OCI-LY1 (cell line): ENCODE measurements at regions not wholly inside any gene's neighbourhood (a gene's known extent, or its start where the extent isn't known, plus 50 kb on each side); places are given as distances from the start of the nearest gene placed in this dataset.

Experiments used
- H2AFZ ChIP-seq: fragments of 200-600 bp; sonication (generic), shearing (Covaris generic); 2 replicates; pipeline ENCODE4 v1.6.0; 2014; ENCODE audit warnings: antibody characterized with exemption, mild to moderate bottlenecking, low read length
- H3F3A ChIP-seq: fragments of 200-600 bp; sonication (generic), shearing (Covaris generic); 2 replicates; pipeline ENCODE4 v1.6.0; 2014; ENCODE audit warnings: mild to moderate bottlenecking, antibody characterized with exemption, low read length, moderate library complexity; ENCODE audit not compliant: insufficient read depth
- H3K27ac ChIP-seq: fragments of 200-600 bp; sonication (generic); 2 replicates; pipeline ENCODE4 v1.5.1; 2014; ENCODE audit warnings: low read length, mixed run types, mild to moderate bottlenecking, low read depth; ENCODE audit not compliant: poor library complexity, severe bottlenecking
- H3K27me3 ChIP-seq: fragments of 200-600 bp; sonication (generic); 2 replicates; pipeline ENCODE4 v1.6.0; 2014; ENCODE audit warnings: antibody characterized with exemption, mild to moderate bottlenecking, low read length, moderate library complexity; ENCODE audit not compliant: insufficient read depth
- H3K36me3 ChIP-seq: fragments of 200-600 bp; sonication (generic); 2 replicates; pipeline ENCODE4 v1.6.1; 2014; ENCODE audit warnings: mild to moderate bottlenecking, antibody characterized with exemption, low read length, moderate library complexity, mixed read lengths; ENCODE audit not compliant: insufficient read depth
- H3K4me1 ChIP-seq: fragments of 200-600 bp; sonication (generic); 2 replicates; pipeline ENCODE4 v1.5.1; 2014; ENCODE audit warnings: mild to moderate bottlenecking, low read length, moderate library complexity; ENCODE audit not compliant: insufficient read depth, severe bottlenecking
- H3K4me2 ChIP-seq: fragments of 200-600 bp; sonication (generic), shearing (Covaris generic); 2 replicates; pipeline ENCODE4 v1.6.1; 2014; ENCODE audit warnings: low read length
- H3K4me3 ChIP-seq: fragments of 200-600 bp; sonication (generic); 2 replicates; pipeline ENCODE4 v1.5.1; 2014; ENCODE audit warnings: low read length, low read depth, mild to moderate bottlenecking, mixed read lengths; ENCODE audit not compliant: poor library complexity, severe bottlenecking
- H3K79me2 ChIP-seq: fragments of 200-600 bp; shearing (Covaris generic); 2 replicates; pipeline ENCODE4 v1.6.1; 2016; ENCODE audit warnings: mixed run types, low read length, mixed read lengths; ENCODE audit not compliant: insufficient read depth
- H3K9ac ChIP-seq: fragments of 200-600 bp; sonication (generic), shearing (Covaris generic); 2 replicates; pipeline ENCODE4 v1.6.1; 2014; ENCODE audit warnings: mild to moderate bottlenecking, low read length, mixed read lengths
- H3K9me2 ChIP-seq: fragments of 200-600 bp; sonication (generic), shearing (Covaris generic); 2 replicates; pipeline ENCODE4 v1.6.1; 2014; ENCODE audit warnings: low read depth, mild to moderate bottlenecking, low read length, mixed read lengths
- H3K9me3 ChIP-seq: fragments of 200-600 bp; shearing (Covaris generic); 2 replicates; pipeline ENCODE4 v1.6.1; 2014; ENCODE audit warnings: low read length, mixed read lengths
- H4K20me1 ChIP-seq: fragments of 200-600 bp; sonication (generic), shearing (Covaris generic); 2 replicates; pipeline ENCODE4 v1.6.0; 2016; ENCODE audit warnings: mild to moderate bottlenecking, low read length; ENCODE audit not compliant: insufficient read depth
- EZH2 ChIP-seq: fragments of 200-600 bp; sonication (generic), shearing (Covaris generic); IDR thresholded peaks from 2 replicates; pipeline ENCODE4 v1.8.0; 2017; ENCODE audit warnings: borderline replicate concordance, mixed run types, mild to moderate bottlenecking, antibody characterized with exemption, low read length, moderate library complexity, mixed read lengths
- TF ChIP-seq, protein P1 (sequence below): fragments of 200-600 bp; sonication (generic), shearing (Covaris generic); IDR thresholded peaks from 2 replicates; pipeline ENCODE4 v1.5.1; 2017; ENCODE audit warnings: mild to moderate bottlenecking, antibody characterized with exemption, low read length, moderate library complexity, mixed read lengths

GRCh38 chr7:4612237-4612636, 69.9 kb upstream of the FOXK1 start:
- no peak for TF ChIP-seq EZH2
- TF ChIP-seq, protein P1, sequence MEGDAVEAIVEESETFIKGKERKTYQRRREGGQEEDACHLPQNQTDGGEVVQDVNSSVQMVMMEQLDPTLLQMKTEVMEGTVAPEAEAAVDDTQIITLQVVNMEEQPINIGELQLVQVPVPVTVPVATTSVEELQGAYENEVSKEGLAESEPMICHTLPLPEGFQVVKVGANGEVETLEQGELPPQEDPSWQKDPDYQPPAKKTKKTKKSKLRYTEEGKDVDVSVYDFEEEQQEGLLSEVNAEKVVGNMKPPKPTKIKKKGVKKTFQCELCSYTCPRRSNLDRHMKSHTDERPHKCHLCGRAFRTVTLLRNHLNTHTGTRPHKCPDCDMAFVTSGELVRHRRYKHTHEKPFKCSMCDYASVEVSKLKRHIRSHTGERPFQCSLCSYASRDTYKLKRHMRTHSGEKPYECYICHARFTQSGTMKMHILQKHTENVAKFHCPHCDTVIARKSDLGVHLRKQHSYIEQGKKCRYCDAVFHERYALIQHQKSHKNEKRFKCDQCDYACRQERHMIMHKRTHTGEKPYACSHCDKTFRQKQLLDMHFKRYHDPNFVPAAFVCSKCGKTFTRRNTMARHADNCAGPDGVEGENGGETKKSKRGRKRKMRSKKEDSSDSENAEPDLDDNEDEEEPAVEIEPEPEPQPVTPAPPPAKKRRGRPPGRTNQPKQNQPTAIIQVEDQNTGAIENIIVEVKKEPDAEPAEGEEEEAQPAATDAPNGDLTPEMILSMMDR: no peak
- H2AFZ ChIP-seq: no peak overlapping the region

DNA sequence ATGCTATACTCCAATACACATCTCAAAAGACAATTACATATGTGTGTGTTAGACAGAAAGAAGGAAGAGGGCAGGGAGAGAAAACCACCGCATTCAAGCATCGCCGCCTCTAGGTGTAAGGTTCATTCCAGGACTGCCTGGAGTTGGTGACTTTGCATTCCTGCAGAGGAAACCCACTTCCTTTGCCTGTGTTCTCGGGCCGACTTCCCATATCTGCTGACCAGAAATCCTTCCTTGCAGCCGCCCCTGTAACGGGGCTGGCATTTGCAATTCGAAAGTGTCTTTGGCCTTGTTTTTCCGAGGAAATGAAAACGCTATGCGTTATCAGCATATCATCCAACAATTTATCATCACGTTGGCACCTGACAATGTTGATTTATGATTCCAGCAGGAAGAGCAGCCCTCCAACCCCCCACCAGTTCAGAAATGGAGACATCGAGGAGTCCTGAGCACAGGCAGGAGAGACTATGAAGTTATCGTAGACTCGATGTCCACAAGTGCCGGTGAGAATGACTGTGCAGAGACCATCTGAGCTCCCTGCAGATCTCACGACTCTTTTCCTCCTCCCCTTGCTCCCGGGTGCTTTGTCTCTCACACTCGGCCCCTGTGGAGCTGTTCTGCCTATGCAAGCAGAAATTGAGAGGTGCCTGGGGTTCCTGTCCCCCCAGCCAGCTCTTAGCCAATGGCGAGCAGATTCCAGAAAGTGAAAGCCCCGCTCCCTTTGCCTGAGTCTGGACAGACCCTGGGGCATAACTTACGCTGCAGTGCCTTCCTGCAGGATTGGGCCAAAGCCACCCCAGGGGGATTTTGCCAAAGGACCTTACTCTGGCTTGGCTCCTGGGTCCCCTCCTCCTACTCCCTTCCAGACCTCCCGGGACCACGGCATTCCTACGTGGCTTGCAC, 68.9 kb upstream of the FOXK1 start:
- TF ChIP-seq EZH2: no peak
- H4K20me1 ChIP-seq: no peaks in the 10 kb centered on the region
- H3K27me3 ChIP-seq: no peaks in the 10 kb centered on the region
- H3K4me1 ChIP-seq: no peaks in the 10 kb centered on the region
- H3K27ac ChIP-seq: no peak overlapping the region
- no peaks in the 10 kb centered on the region for H3K79me2 ChIP-seq
- no peaks in the 10 kb centered on the region for H3K9me3 ChIP-seq
- H3F3A ChIP-seq: no peaks in the 10 kb centered on the region
- no peak overlapping the region for H3K9ac ChIP-seq
- no peaks in the 10 kb centered on the region for H3K9me2 ChIP-seq
- no peak overlapping the region for H2AFZ ChIP-seq
- no peak overlapping the region for H3K4me3 ChIP-seq
- no peaks in the 10 kb centered on the region for H3K36me3 ChIP-seq
- H3K4me2 ChIP-seq: no peak overlapping the region

More at GRCh38 chr7:4612237-4612636, 69.9 kb upstream of the FOXK1 start:
- Histone ChIP-seq H3K9ac (no peak overlapping the region), H3K9me2 (no peaks in the 10 kb centered on the region), H4K20me1 (no peaks in the 10 kb centered on the region), H3F3A (no peaks in the 10 kb centered on the region), H3K4me3 (no peak overlapping the region), H3K27me3 (no peaks in the 10 kb centered on the region), H3K36me3 (no peaks in the 10 kb centered on the region), H3K9me3 (no peaks in the 10 kb centered on the region), H3K79me2 (no peaks in the 10 kb centered on the region), H3K4me1 (no peaks in the 10 kb centered on the region), H3K4me2 (no peak overlapping the region), H3K27ac (no peak overlapping the region)

DNA sequence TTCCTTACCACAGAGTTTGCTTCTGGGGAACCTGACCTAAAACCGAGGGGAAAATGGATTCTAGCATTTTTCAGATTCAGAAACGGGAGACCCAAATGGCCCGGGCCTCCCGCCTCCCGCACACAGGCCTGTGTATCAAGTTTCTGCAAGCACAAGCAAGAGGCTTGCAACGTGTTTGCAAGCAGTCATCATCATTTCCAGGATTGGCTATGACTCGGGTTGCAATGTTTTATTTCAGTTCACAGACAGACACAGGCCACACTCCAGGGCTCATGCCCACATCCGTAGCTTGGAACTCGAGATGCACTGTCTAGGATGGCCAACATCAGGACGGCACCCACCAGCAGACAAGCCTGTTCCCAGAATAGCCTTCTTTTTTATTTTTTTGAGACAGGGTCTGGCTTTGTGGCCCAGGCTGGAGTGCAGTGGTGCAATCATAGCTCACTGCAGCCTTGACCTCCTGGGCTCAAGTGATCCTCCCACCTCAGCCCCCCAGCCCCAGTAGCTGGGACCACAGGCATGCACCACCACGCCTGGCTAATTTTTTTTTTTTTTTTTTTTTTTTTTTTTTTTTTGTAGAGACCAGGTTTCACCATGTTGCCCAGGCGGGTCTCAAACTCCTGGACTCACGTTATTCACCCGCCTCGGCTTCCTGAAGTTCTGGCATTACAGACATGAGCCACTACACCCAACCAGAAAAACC, 68.1 kb upstream of the FOXK1 start:
- H3K27ac ChIP-seq: no peak overlapping the region
- H3K9ac ChIP-seq: no peak overlapping the region
- H3F3A ChIP-seq: no peaks in the 10 kb centered on the region
- no peaks in the 10 kb centered on the region for H3K36me3 ChIP-seq
- no peaks in the 10 kb centered on the region for H3K27me3 ChIP-seq
- no peaks in the 10 kb centered on the region for H3K9me3 ChIP-seq
- TF ChIP-seq, protein P1: no peak
- TF ChIP-seq EZH2: no peak
- no peak overlapping the region for H3K4me2 ChIP-seq
- no peaks in the 10 kb centered on the region for H3K79me2 ChIP-seq
- H3K4me3 ChIP-seq: no peak overlapping the region
- H3K9me2 ChIP-seq: no peaks in the 10 kb centered on the region
- H4K20me1 ChIP-seq: no peaks in the 10 kb centered on the region
- no peak overlapping the region for H2AFZ ChIP-seq
- H3K4me1 ChIP-seq: no peaks in the 10 kb centered on the region
